ENCODE measurements at regions not wholly inside any gene's neighbourhood (a gene's known extent, or its start where the extent isn't known, plus 50 kb on each side); places are given as distances from the start of the nearest gene placed in this dataset.
"Not testable (repeated sequence)": the region's sequence is repeated elsewhere in the genome, so short reads cannot be mapped to it uniquely, and the experiment has no call there.

GRCh38 chrX:18102006-18102405 lies 118.7 kb downstream of the BEND2 start:
- no peak for DNase-seq

- DNase-seq: no peak
Measured at GRCh38 chrX:18101087-18101486, 119.6 kb downstream of the BEND2 start.

GRCh38 chrX:18099745-18100144 lies 120.9 kb downstream of the BEND2 start:
- no peak for DNase-seq

- no peak for DNase-seq
Measured at GRCh38 chrX:18098763-18099162, 121.9 kb downstream of the BEND2 start.

- no peak for DNase-seq
Measured at GRCh38 chrX:18076434-18076833, 144.3 kb downstream of the BEND2 start.

- DNase-seq: no peak
Measured at GRCh38 chrX:18075603-18076002, 145.1 kb downstream of the BEND2 start.

- DNase-seq: not testable (repeated sequence)
Measured at GRCh38 chrX:18068045-18068444, 152.6 kb downstream of the BEND2 start.

- DNase-seq: no peak
Measured at GRCh38 chrX:18065956-18066355, 154.7 kb downstream of the BEND2 start.

- no peak for DNase-seq
Measured at GRCh38 chrX:18051690-18052089, 169.0 kb downstream of the BEND2 start.

GRCh38 chrX:18047491-18047890 lies 173.2 kb downstream of the BEND2 start:
- no peak for DNase-seq

- no peak for DNase-seq
Measured at GRCh38 chrX:18045436-18045835, 175.2 kb downstream of the BEND2 start.

- no peak for DNase-seq
Measured at GRCh38 chrX:18042776-18043175, 177.9 kb downstream of the BEND2 start.

GRCh38 chrX:18041656-18042055 lies 179.0 kb downstream of the BEND2 start:
- no peak for DNase-seq

GRCh38 chrX:18039023-18039422 lies 177.9 kb upstream of the RAI2 start:
- no peak for DNase-seq

- no peak for DNase-seq
Measured at GRCh38 chrX:18036394-18036793, 175.3 kb upstream of the RAI2 start.

GRCh38 chrX:18034945-18035344 lies 173.8 kb upstream of the RAI2 start:
- no peak for DNase-seq

- no peak for DNase-seq
Measured at GRCh38 chrX:18034504-18034903, 173.4 kb upstream of the RAI2 start.

GRCh38 chrX:18032486-18033221 lies 171.6 kb upstream of the RAI2 start:
- DNase-seq: no peak

- DNase-seq: no peak
Measured at GRCh38 chrX:18031726-18032375, 170.8 kb upstream of the RAI2 start.

- DNase-seq: not testable (repeated sequence)
Measured at GRCh38 chrX:18030656-18031055, 169.6 kb upstream of the RAI2 start.

GRCh38 chrX:18026166-18026565 lies 165.1 kb upstream of the RAI2 start:
- no peak for DNase-seq

- DNase-seq: no peak
Measured at GRCh38 chrX:18017411-18017810, 156.3 kb upstream of the RAI2 start.

GRCh38 chrX:18016941-18017340 lies 155.8 kb upstream of the RAI2 start:
- no peak for DNase-seq

- no peak for DNase-seq
Measured at GRCh38 chrX:18010253-18010652, 149.2 kb upstream of the RAI2 start.
